A549 (cell line): ENCODE measurements at regions not wholly inside any gene's neighbourhood (a gene's known extent, or its start where the extent isn't known, plus 50 kb on each side); places are given as distances from the start of the nearest gene placed in this dataset.
"Not testable (repeated sequence)": the region's sequence is repeated elsewhere in the genome, so short reads cannot be mapped to it uniquely, and the experiment has no call there.

Experiments
- ATAC-seq, 2 experiments: fragments of 200-7000 bp in 1 of 2; fragments of >200 bp in 1 of 2; cut with Nextera tagmentation in 1 of 2; cut with Tn5 transposase in 1 of 2; 3 replicates each; pipeline versions ENCODE4 v1.8.0 to v1.9.1; 2018 to 2020; ENCODE audit warnings: mild to moderate bottlenecking in 1 of 2, moderate library complexity in 1 of 2
- CTCF ChIA-PET: fragments of 300-600 bp; sonication (Branson Sonifier 250); formaldehyde crosslinking; extraction: SDS; loops from one replicate; lab custom pipeline; 2021; ENCODE audit warnings: antibody characterized with exemption, inconsistent platforms; lab: Yijun Ruan, JAX
- POLR2A ChIA-PET: fragments of 350-600 bp; formaldehyde crosslinking; extraction: SDS; loops from one replicate; lab custom pipeline; 2021; ENCODE audit warnings: antibody characterized with exemption, inconsistent platforms; lab: Yijun Ruan, JAX
- DNase-seq, 2 experiments: peaks; one replicate each; pipeline versions ENCODE4 v3.0.0 to v3.0.0-alpha.2; 2011 to 2016; ENCODE audit warnings: low read depth in 1 of 2, low spot score in 1 of 2
- FAIRE-seq: peaks from 2 replicates; lab custom pipeline; 2011; peaks lifted over from hg19 to GRCh38; lab: Jason Lieb, UNC
- H3K27ac ChIP-seq, 2 experiments: fragments of >200 bp; sonication (Bioruptor Twin); formaldehyde crosslinking; 3 replicates each; pipeline ENCODE4 v1.5.1; 2016 to 2017
- H3K4me1 ChIP-seq: fragments of >200 bp; sonication (Bioruptor Twin); formaldehyde crosslinking; 3 replicates; pipeline ENCODE4 v1.6.1; 2016
- H3K4me2 ChIP-seq: fragments of >200 bp; sonication (Bioruptor Twin); formaldehyde crosslinking; 3 replicates; pipeline ENCODE4 v1.6.1; 2016
- H3K4me3 ChIP-seq: fragments of >200 bp; sonication (Bioruptor Twin); formaldehyde crosslinking; 3 replicates; pipeline ENCODE4 v1.5.1; 2016
- H3K9me3 ChIP-seq: fragments of >200 bp; sonication (Bioruptor Twin); formaldehyde crosslinking; 3 replicates; pipeline ENCODE4 v1.6.1; 2016
- ATOH8 ChIP-seq: fragments of 250-450 bp; sonication (Bioruptor Pico); IDR thresholded peaks from 2 replicates; pipeline ENCODE4 v1.5.0; 2020; ENCODE audit warnings: low read depth, mild to moderate bottlenecking, moderate library complexity
- E2F6 ChIP-seq: IDR thresholded peaks from 2 replicates; pipeline ENCODE4 v1.6.1; 2012; ENCODE audit warnings: low read depth, borderline replicate concordance
- EHF ChIP-seq: fragments of 250-450 bp; sonication (Bioruptor Pico); IDR thresholded peaks from 2 replicates; pipeline ENCODE4 v1.5.0; 2020; ENCODE audit warnings: mild to moderate bottlenecking
- HMGXB4 ChIP-seq: fragments of 250-450 bp; sonication (Bioruptor Pico); IDR thresholded peaks from 2 replicates; pipeline ENCODE4 v1.5.0; 2021; ENCODE audit warnings: mild to moderate bottlenecking, moderate library complexity, borderline replicate concordance
- JUNB ChIP-seq: fragments of >200 bp; sonication (Bioruptor Twin); formaldehyde crosslinking; IDR thresholded peaks from 2 replicates; pipeline ENCODE4 v1.6.1; 2016
- RAD21 ChIP-seq, 2 experiments: fragments of >200 bp in 1 of 2; sonication (Bioruptor Twin) in 1 of 2; formaldehyde crosslinking in 1 of 2; IDR thresholded peaks in 1 of 2; conservative IDR thresholded peaks in 1 of 2; 2 replicates in 1 of 2; 3 replicates in 1 of 2; pipeline ENCODE4 v1.6.1; 2012 to 2018; ENCODE audit warnings: inconsistent platforms in 1 of 2
- WGBS: methylation state at CpG from one replicate; pipeline ENCODE4 v1.1.6; 2017; ENCODE audit errors: missing lambda C conversion rate; 5-methylcytosine and 5-hydroxymethylcytosine counted together

DNA sequence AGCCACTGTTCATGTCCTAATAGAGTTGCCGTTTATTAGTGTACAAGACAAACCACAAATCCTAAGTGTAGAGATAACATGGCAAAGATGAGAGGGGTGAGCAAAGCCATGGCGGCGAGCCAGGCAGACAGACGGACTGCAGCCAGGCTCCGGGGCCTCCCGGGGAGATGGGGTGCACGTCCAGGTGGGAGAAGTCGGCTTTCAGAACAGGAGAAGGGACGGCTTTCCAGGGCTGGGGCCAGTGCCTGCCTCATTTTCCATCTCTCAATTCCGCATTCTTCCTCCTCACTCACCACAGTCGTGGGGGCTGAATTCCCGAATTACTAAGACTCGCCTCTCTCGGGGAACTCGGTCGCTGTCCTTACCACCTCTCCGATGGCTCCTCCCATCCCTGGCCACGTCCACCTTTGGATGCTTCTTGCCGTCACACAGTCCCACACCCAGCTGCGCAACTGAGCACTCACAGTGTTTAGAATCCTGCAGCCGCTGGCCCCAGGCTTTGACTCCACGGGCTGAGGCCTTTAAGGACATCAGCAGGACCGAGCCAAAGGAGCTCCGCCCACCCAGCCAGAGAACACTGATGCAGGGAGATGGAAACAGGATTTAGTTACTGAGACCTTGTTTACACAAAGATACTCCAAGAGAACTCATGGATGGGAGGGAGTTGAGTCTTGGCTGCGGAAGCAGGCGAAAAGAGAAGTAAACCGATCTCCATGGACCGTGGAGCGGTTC lies 59.7 kb downstream of the RNF112 start:
- ChIA-PET POLR2A (interaction anchor here (0.6 to 1.0 kb wide), 3 partner anchors 13 to 230 kb away, joined by 3 to 7 read pairs (median 5); partner anchors contain the start of gene B9D1), CTCF (interaction anchor here (0.9 to 2.8 kb wide), 7 partner anchors 17 to 296 kb away, joined by 4 to 10 read pairs (median 9); partner anchors contain the start of gene B9D1)
- DNase-seq (no peak), ATAC-seq (0 out of 6 replicates have a peak, but pooled peaks of 1 of the 2 experiments have one; percentile 31), FAIRE-seq (no peak)
- Histone ChIP-seq H3K4me2 (no peak overlapping the region), H3K4me1 (no peaks in the 10 kb centered on the region), H3K4me3 (no peak overlapping the region), H3K27ac (no peak overlapping the region), H3K9me3 (no peaks in the 10 kb centered on the region)
- 79% methylated on average over 29 of the region's 29 CpGs for WGBS
- no peak for TF ChIP-seq EHF

DNA sequence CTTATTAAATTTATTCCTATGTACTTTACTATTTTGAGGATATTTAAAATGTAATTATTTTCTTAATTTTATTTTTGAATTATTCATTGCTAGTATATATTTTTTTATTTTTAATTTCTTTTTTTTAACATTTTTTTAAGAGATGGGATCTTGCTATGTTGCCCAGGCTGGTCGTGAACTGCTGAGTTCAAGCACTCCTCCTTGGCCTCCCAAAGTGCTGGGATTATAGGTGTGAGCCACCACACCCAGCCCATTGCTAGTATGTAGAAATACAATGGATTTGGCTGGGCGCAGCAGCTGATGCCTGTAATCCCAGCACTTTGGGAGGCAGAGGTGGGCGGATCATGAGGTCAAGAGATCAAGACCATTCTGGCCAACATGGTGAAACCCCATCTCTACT lies 59.2 kb upstream of the SLC47A1 start:
- POLR2A ChIA-PET, FAIRE-seq, ATAC-seq, H3K27ac ChIP-seq, DNase-seq, H3K9me3 ChIP-seq, H3K4me3 ChIP-seq, H3K4me2 ChIP-seq, H3K4me1 ChIP-seq: not testable (repeated sequence)
- CTCF ChIA-PET = interaction anchor here (1.0 to 1.2 kb wide), 2 partner anchors 15 to 27 kb away, joined by 4 read pairs; no protein-coding TSS in a partner anchor
- WGBS = 75% methylated on average over 3 of the region's 3 CpGs

DNA sequence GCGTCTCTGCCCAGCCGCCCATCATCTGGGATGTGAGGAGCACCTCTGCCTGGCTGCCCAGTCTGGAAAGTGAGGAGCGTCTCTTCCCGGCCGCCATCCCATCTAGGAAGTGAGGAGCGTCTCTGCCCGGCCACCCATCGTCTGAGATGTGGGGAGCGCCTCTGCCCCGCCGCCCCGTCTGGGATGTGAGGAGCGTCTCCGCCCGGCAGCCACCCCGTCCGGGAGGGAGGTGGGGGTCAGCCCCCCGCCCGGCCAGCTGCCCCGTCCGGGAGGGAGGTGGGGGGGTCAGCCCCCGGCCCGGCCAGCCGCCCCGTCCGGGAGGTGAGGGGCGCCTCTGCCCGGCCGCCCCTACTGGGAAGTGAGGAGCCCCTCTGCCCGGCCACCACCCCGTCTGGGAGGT lies 57.9 kb upstream of the SLC47A1 start:
- not testable (repeated sequence) for H3K9me3 ChIP-seq, ATAC-seq, DNase-seq, FAIRE-seq, H3K27ac ChIP-seq, H3K4me1 ChIP-seq, H3K4me2 ChIP-seq, H3K4me3 ChIP-seq
- POLR2A ChIA-PET = interaction anchor here (0.7 kb wide), 1 partner anchor 29 kb away, joined by 3 read pairs; no protein-coding TSS in a partner anchor
- 89% methylated on average over 7 of the region's 31 CpGs for WGBS
- CTCF ChIA-PET = interaction anchor here (1.2 kb wide), 1 partner anchor 14 kb away, joined by 4 read pairs; no protein-coding TSS in a partner anchor

DNA sequence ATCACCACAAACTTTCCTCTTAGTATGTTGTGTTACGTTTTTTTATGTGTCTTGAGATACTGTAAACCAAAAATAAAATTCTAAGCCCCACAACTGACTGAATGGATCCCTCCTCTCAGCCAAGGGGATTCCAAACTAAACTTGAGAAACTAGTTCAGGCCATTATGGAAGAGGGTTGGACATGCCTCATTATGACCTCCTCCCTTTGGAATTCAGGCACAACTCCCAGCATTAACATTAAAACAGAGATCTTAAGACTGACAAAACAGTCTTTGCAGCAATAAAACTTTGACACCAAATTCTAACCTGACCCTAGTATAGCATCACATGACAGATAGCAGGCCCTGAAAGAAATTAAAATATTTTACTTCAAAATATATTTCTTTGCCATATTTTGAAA lies 51.1 kb upstream of the SLC47A1 start:
- WGBS = 50% methylated on average over 1 of the region's 1 CpG
- no peaks in the 10 kb centered on the region for H3K4me1 ChIP-seq
- DNase-seq (no peak), FAIRE-seq (peak; percentile 49), ATAC-seq (no peak)
- H3K4me3 ChIP-seq = no peak overlapping the region
- TF ChIP-seq JUNB (no peak), E2F6 (no peak), RAD21 (conservative IDR thresholded peaks at IDR 0.05 in 1 of 2, IDR thresholded peaks at IDR 0.05 in 1 of 2) (no peak), HMGXB4 (CRISPR knock-in tag) (no peak), ATOH8 (CRISPR knock-in tag) (no peak)
- peaks cover 8% of the 10 kb centered on the region; the same call in 2 of the 3 replicates for H3K9me3 ChIP-seq
- ChIA-PET POLR2A (no interaction called here), CTCF (interaction anchor here (0.9 to 1.2 kb wide), 2 partner anchors 31 to 262 kb away, joined by 3 to 4 read pairs; no protein-coding TSS in a partner anchor)
- H3K4me2 ChIP-seq = no peak overlapping the region
- H3K27ac ChIP-seq = no peak overlapping the region
